H9 (cell line): ENCODE measurements at regions not wholly inside any gene's neighbourhood (a gene's known extent, or its start where the extent isn't known, plus 50 kb on each side); places are given as distances from the start of the nearest gene placed in this dataset.

Experiments used
- DNase-seq: peaks from one replicate; pipeline ENCODE4 v3.0.0-alpha.2; 2017
- H2AFZ ChIP-seq: one replicate; pipeline ENCODE4 v1.6.1; 2013; ENCODE audit warnings: mild to moderate bottlenecking, low read length, control low read depth, moderate library complexity
- H2AK5ac ChIP-seq: 2 replicates; pipeline ENCODE4 v1.6.1; 2013; ENCODE audit warnings: low read length, control low read depth, mixed read lengths; ENCODE audit not compliant: insufficient read length
- H2BK120ac ChIP-seq: one replicate; pipeline ENCODE4 v1.6.1; 2013; ENCODE audit warnings: low read depth, mild to moderate bottlenecking, low read length, control low read depth, inconsistent platforms; ENCODE audit not compliant: poor library complexity, severe bottlenecking
- H2BK12ac ChIP-seq: 2 replicates; pipeline ENCODE4 v1.6.1; 2013; ENCODE audit warnings: low read length, control low read depth, mixed read lengths, low read depth; ENCODE audit not compliant: insufficient read length
- H2BK15ac ChIP-seq: 2 replicates; pipeline ENCODE4 v1.6.1; 2013; ENCODE audit warnings: low read depth, low read length, control low read depth
- H2BK20ac ChIP-seq: one replicate; pipeline ENCODE4 v1.6.1; 2013; ENCODE audit warnings: low read depth, mild to moderate bottlenecking, low read length, control low read depth, inconsistent platforms; ENCODE audit not compliant: poor library complexity, severe bottlenecking
- H2BK5ac ChIP-seq: 2 replicates; pipeline ENCODE4 v1.6.1; 2013; ENCODE audit warnings: low read length, control low read depth, mixed read lengths; ENCODE audit not compliant: insufficient read length
- H3K14ac ChIP-seq: 2 replicates; pipeline ENCODE4 v1.6.1; 2013; ENCODE audit warnings: low read length, control low read depth; ENCODE audit not compliant: insufficient read depth
- H3K18ac ChIP-seq: 2 replicates; pipeline ENCODE4 v1.6.1; 2013; ENCODE audit warnings: low read depth, mild to moderate bottlenecking, mixed read lengths, low read length, control low read depth; ENCODE audit not compliant: insufficient read length
- H3K23ac ChIP-seq: 2 replicates; pipeline ENCODE4 v1.6.1; 2013; ENCODE audit warnings: low read length, control low read depth, mixed read lengths, low read depth; ENCODE audit not compliant: insufficient read length
- H3K23me2 ChIP-seq: 2 replicates; pipeline ENCODE4 v1.6.1; 2013; ENCODE audit warnings: low read depth, mild to moderate bottlenecking, mixed read lengths, low read length, control low read depth; ENCODE audit not compliant: insufficient read length, poor library complexity, severe bottlenecking
- H3K27ac ChIP-seq: 2 replicates; pipeline ENCODE4 v1.5.1; 2013; ENCODE audit warnings: low read length, control low read depth, mixed read lengths, low read depth; ENCODE audit not compliant: insufficient read length
- H3K27me3 ChIP-seq: 2 replicates; pipeline ENCODE4 v1.6.1; 2013; ENCODE audit warnings: low read length, control low read depth, inconsistent platforms; ENCODE audit not compliant: insufficient read depth
- H3K4ac ChIP-seq: 2 replicates; pipeline ENCODE4 v1.6.1; 2013; ENCODE audit warnings: low read depth, mild to moderate bottlenecking, control low read depth, inconsistent platforms, low read length, moderate library complexity
- H3K4me1 ChIP-seq: 2 replicates; pipeline ENCODE4 v1.6.1; 2013; ENCODE audit warnings: low read length, control low read depth, inconsistent platforms; ENCODE audit not compliant: insufficient read depth
- H3K4me2 ChIP-seq: 2 replicates; pipeline ENCODE4 v1.6.1; 2013; ENCODE audit warnings: low read length, control low read depth, mixed read lengths; ENCODE audit not compliant: insufficient read length, insufficient read depth
- H3K56ac ChIP-seq: 2 replicates; pipeline ENCODE4 v1.6.1; 2013; ENCODE audit warnings: low read depth, mild to moderate bottlenecking, mixed read lengths, low read length, control low read depth; ENCODE audit not compliant: insufficient read length
- H3K79me1 ChIP-seq: 2 replicates; pipeline ENCODE4 v1.6.1; 2013; ENCODE audit warnings: low read depth, mild to moderate bottlenecking, moderate library complexity, low read length, control low read depth, inconsistent platforms; ENCODE audit not compliant: insufficient read depth, poor library complexity, severe bottlenecking
- H3K79me2 ChIP-seq: 2 replicates; pipeline ENCODE4 v1.6.1; 2013; ENCODE audit warnings: low read length, control low read depth, inconsistent platforms; ENCODE audit not compliant: insufficient read depth
- H3K9ac ChIP-seq: 2 replicates; pipeline ENCODE4 v1.6.1; 2013; ENCODE audit warnings: low read length, control low read depth, mixed read lengths; ENCODE audit not compliant: insufficient read length; ENCODE audit errors: extremely low read depth
- H3K9me3 ChIP-seq: one replicate; pipeline ENCODE4 v1.6.1; 2013; ENCODE audit warnings: low read depth, low read length, inconsistent platforms; ENCODE audit not compliant: control insufficient read depth
- H3T11ph ChIP-seq: one replicate; pipeline ENCODE4 v1.6.1; 2013; ENCODE audit warnings: mild to moderate bottlenecking, low read length, control low read depth, inconsistent platforms
- H4K20me1 ChIP-seq: one replicate; pipeline ENCODE4 v1.6.1; 2013; ENCODE audit not compliant: control insufficient read depth, insufficient read length, insufficient read depth
- H4K5ac ChIP-seq: 2 replicates; pipeline ENCODE4 v1.6.1; 2013; ENCODE audit warnings: low read depth, mild to moderate bottlenecking, mixed read lengths, low read length, control low read depth; ENCODE audit not compliant: insufficient read length
- H4K8ac ChIP-seq: replicated peaks from 2 replicates; pipeline ENCODE4 v1.6.1; 2013; ENCODE audit warnings: low read length, control low read depth, mixed read lengths, low read depth; ENCODE audit not compliant: insufficient read length
- H4K91ac ChIP-seq: 2 replicates; pipeline ENCODE4 v1.6.1; 2013; ENCODE audit warnings: low read depth, mild to moderate bottlenecking, moderate library complexity, mixed read lengths, low read length, control low read depth; ENCODE audit not compliant: insufficient read length
- H3K27ac Mint-ChIP-seq, 3 experiments: 2 replicates in 2 of 3; 3 replicates in 1 of 3; pipeline ENCODE4 v1.8.0; 2020 to 2021; ENCODE audit warnings: mixed read lengths in 3 of 3, mild to moderate bottlenecking in 1 of 3, moderate library complexity in 1 of 3
- H3K27me3 Mint-ChIP-seq: 2 replicates; pipeline ENCODE4 v1.8.0; 2021; ENCODE audit warnings: low read depth, mild to moderate bottlenecking, moderate library complexity, mixed read lengths
- H3K36me3 Mint-ChIP-seq, 3 experiments: 2 replicates in 2 of 3; 3 replicates in 1 of 3; pipeline ENCODE4 v1.8.0; 2020 to 2021; ENCODE audit warnings: low read depth in 3 of 3, mixed read lengths in 3 of 3; ENCODE audit not compliant: insufficient read depth in 1 of 3
- H3K4me1 Mint-ChIP-seq, 2 experiments: 2 replicates each; pipeline ENCODE4 v1.8.0; 2020; ENCODE audit warnings: mixed read lengths in 2 of 2
- H3K4me3 Mint-ChIP-seq, 2 experiments: 2 replicates in 1 of 2; 3 replicates in 1 of 2; pipeline ENCODE4 v1.8.0; 2020 to 2021; ENCODE audit warnings: mild to moderate bottlenecking in 2 of 2, mixed read lengths in 2 of 2, moderate library complexity in 1 of 2
- H3K9me3 Mint-ChIP-seq, 2 experiments: 2 replicates in 1 of 2; 3 replicates in 1 of 2; pipeline ENCODE4 v1.8.0; 2020; ENCODE audit warnings: mild to moderate bottlenecking in 2 of 2, mixed read lengths in 2 of 2, moderate library complexity in 1 of 2
- WGBS: extraction: QIAGEN DNeasy Blood & Tissue Kit; methylation state at CpG from one replicate; pipeline ENCODE4 v1.1.7; 2013; ENCODE audit warnings: missing lambda C conversion rate, low lambda C conversion rate, mixed read lengths; ENCODE audit not compliant: insufficient read length; ENCODE audit errors: extremely low coverage; 5-methylcytosine and 5-hydroxymethylcytosine counted together
- TF ChIP-seq, protein P1 (sequence below): fragments of 200-600 bp; sonication (generic); conservative IDR thresholded peaks from 3 replicates; pipeline ENCODE4 v1.8.0; 2021; ENCODE audit warnings: antibody characterized with exemption, mild to moderate bottlenecking

GRCh38 chr18:78165525-78165924 lies 814.1 kb upstream of the SALL3 start:
- WGBS = no CpG with 5 or more reads among the region's 7 CpGs
- no peak overlapping the region for H3K9ac ChIP-seq
- no peaks in the 10 kb centered on the region for H4K20me1 ChIP-seq
- no peak overlapping the region for H4K91ac ChIP-seq
- TF ChIP-seq, protein P1, sequence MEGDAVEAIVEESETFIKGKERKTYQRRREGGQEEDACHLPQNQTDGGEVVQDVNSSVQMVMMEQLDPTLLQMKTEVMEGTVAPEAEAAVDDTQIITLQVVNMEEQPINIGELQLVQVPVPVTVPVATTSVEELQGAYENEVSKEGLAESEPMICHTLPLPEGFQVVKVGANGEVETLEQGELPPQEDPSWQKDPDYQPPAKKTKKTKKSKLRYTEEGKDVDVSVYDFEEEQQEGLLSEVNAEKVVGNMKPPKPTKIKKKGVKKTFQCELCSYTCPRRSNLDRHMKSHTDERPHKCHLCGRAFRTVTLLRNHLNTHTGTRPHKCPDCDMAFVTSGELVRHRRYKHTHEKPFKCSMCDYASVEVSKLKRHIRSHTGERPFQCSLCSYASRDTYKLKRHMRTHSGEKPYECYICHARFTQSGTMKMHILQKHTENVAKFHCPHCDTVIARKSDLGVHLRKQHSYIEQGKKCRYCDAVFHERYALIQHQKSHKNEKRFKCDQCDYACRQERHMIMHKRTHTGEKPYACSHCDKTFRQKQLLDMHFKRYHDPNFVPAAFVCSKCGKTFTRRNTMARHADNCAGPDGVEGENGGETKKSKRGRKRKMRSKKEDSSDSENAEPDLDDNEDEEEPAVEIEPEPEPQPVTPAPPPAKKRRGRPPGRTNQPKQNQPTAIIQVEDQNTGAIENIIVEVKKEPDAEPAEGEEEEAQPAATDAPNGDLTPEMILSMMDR = no peak
- H3K14ac ChIP-seq = no peak overlapping the region; the same call in 1 of the 2 replicates
- no peaks in the 10 kb centered on the region for H3K79me2 ChIP-seq
- peaks cover 2 to 3% of the 10 kb centered on the region in 2 experiments; a peak in 3 of 4 replicates for H3K4me1 Mint-ChIP-seq
- no peak overlapping the region for H3K4me3 Mint-ChIP-seq
- no peak overlapping the region for H3K4me2 ChIP-seq
- H3K23ac ChIP-seq = no peak overlapping the region
- H3K36me3 Mint-ChIP-seq = no peaks in the 10 kb centered on the region; a peak in 2 of 7 replicates
- H3K23me2 ChIP-seq = no peaks in the 10 kb centered on the region
- no peak overlapping the region for H3K56ac ChIP-seq
- H2AK5ac ChIP-seq = no peak overlapping the region
- no peak overlapping the region for H2BK120ac ChIP-seq
- no peak overlapping the region for H2BK20ac ChIP-seq
- no peak overlapping the region for H4K8ac ChIP-seq
- no peak overlapping the region for H4K5ac ChIP-seq
- no peaks in the 10 kb centered on the region for H3K27me3 ChIP-seq
- no peaks in the 10 kb centered on the region for H3K9me3 ChIP-seq
- DNase-seq = no peak
- no peak overlapping the region for H3T11ph ChIP-seq
- H2BK12ac ChIP-seq = no peak overlapping the region
- no peaks in the 10 kb centered on the region for H3K4me1 ChIP-seq
- no peaks in the 10 kb centered on the region for H3K27me3 Mint-ChIP-seq
- H3K27ac ChIP-seq = no peak overlapping the region
- H2BK15ac ChIP-seq = no peak overlapping the region
- H3K4ac ChIP-seq = no peak overlapping the region
- H3K9me3 Mint-ChIP-seq = no peaks in the 10 kb centered on the region
- H2BK5ac ChIP-seq = no peak overlapping the region
- no peaks in the 10 kb centered on the region for H3K79me1 ChIP-seq
- no peak overlapping the region for H3K18ac ChIP-seq
- no peak overlapping the region for H2AFZ ChIP-seq
- no peak overlapping the region for H3K27ac Mint-ChIP-seq
